HEK293T (cell line): ENCODE measurements at regions not wholly inside any gene's neighbourhood (a gene's known extent, or its start where the extent isn't known, plus 50 kb on each side); places are given as distances from the start of the nearest gene placed in this dataset.

Source experiments
- CTCF ChIA-PET: fragments of 350-600 bp; formaldehyde crosslinking; extraction: SDS; loops from one replicate; lab custom pipeline; 2021; ENCODE audit warnings: antibody characterized with exemption, inconsistent platforms; lab: Yijun Ruan, JAX
- POLR2A ChIA-PET: fragments of 350-600 bp; formaldehyde crosslinking; extraction: SDS; loops from one replicate; lab custom pipeline; 2020; ENCODE audit warnings: antibody characterized with exemption, inconsistent platforms; lab: Yijun Ruan, JAX
- DNase-seq: peaks from one replicate; pipeline ENCODE4 v3.0.0; 2012; ENCODE audit warnings: mixed read lengths; ENCODE audit errors: extremely low spot score
- ARNT ChIP-seq: fragments of 450-650 bp; IDR thresholded peaks from 2 replicates; pipeline ENCODE4 v1.6.1; 2017; ENCODE audit warnings: mild to moderate bottlenecking
- BHLHE40 ChIP-seq: fragments of 450-650 bp; IDR thresholded peaks from 2 replicates; pipeline ENCODE4 v1.6.1; 2016; ENCODE audit warnings: mild to moderate bottlenecking, moderate library complexity, borderline replicate concordance
- CTBP1 ChIP-seq: fragments of 450-650 bp; IDR thresholded peaks from 2 replicates; pipeline ENCODE4 v1.6.1; 2016; ENCODE audit warnings: borderline replicate concordance
- ELF4 ChIP-seq: fragments of 450-650 bp; IDR thresholded peaks from 2 replicates; pipeline ENCODE4 v1.6.1; 2017; ENCODE audit warnings: antibody characterized with exemption
- FOXA1 ChIP-seq: fragments of 450-650 bp; IDR thresholded peaks from 2 replicates; pipeline ENCODE4 v1.6.1; 2016; ENCODE audit warnings: mild to moderate bottlenecking
- FOXK2 ChIP-seq: fragments of 450-650 bp; IDR thresholded peaks from 2 replicates; pipeline ENCODE4 v1.6.1; 2016; ENCODE audit warnings: mild to moderate bottlenecking
- FOXM1 ChIP-seq: fragments of 450-650 bp; IDR thresholded peaks from 2 replicates; pipeline ENCODE4 v1.6.1; 2017; ENCODE audit warnings: mild to moderate bottlenecking, borderline replicate concordance
- HDGF ChIP-seq: fragments of 450-650 bp; IDR thresholded peaks from 2 replicates; pipeline ENCODE4 v1.6.1; 2017; ENCODE audit warnings: antibody characterized with exemption, borderline replicate concordance
- L3MBTL2 ChIP-seq: fragments of 450-650 bp; conservative IDR thresholded peaks from 2 replicates; pipeline ENCODE4 v1.6.1; 2016; ENCODE audit warnings: mild to moderate bottlenecking
- LEF1 ChIP-seq: fragments of 450-650 bp; IDR thresholded peaks from 2 replicates; pipeline ENCODE4 v1.6.1; 2017; ENCODE audit warnings: mild to moderate bottlenecking, borderline replicate concordance
- NFRKB ChIP-seq: fragments of 450-650 bp; IDR thresholded peaks from 2 replicates; pipeline ENCODE4 v1.6.1; 2016; ENCODE audit warnings: mild to moderate bottlenecking, moderate library complexity
- PKNOX1 ChIP-seq: fragments of 450-650 bp; IDR thresholded peaks from 2 replicates; pipeline ENCODE4 v1.6.1; 2016
- SP1 ChIP-seq: fragments of 450-650 bp; IDR thresholded peaks from 2 replicates; pipeline ENCODE4 v1.6.1; 2017
- SUZ12 ChIP-seq: fragments of 450-650 bp; IDR thresholded peaks from 2 replicates; pipeline ENCODE4 v1.6.1; 2016; ENCODE audit warnings: mild to moderate bottlenecking
- TARDBP ChIP-seq: fragments of 450-650 bp; IDR thresholded peaks from 2 replicates; pipeline ENCODE4 v1.6.1; 2016
- ZNF384 ChIP-seq: fragments of 450-650 bp; IDR thresholded peaks from 2 replicates; pipeline ENCODE4 v1.6.1; 2016

- DNase-seq, result no peak
- ChIA-PET POLR2A (no interaction called here), CTCF (no interaction called here)
- no peak for TF ChIP-seq LEF1
- TF ChIP-seq FOXK2, result no peak
- no peak for TF ChIP-seq NFRKB
- no peak for TF ChIP-seq ARNT
- no peak for TF ChIP-seq PKNOX1
- no peak for TF ChIP-seq FOXM1
- TF ChIP-seq FOXA1, result no peak
- no peak for TF ChIP-seq TARDBP
- TF ChIP-seq HDGF, result no peak
- TF ChIP-seq ZNF384, result no peak
- no peak for TF ChIP-seq SP1
- no peak for TF ChIP-seq SUZ12
- no peak for TF ChIP-seq BHLHE40
Measured at GRCh38 chrX:149157976-149158375, 347.1 kb downstream of the IDS start.

- TF ChIP-seq FOXK2 (no peak), NFRKB (no peak), ZNF384 (no peak), FOXA1 (no peak), SUZ12 (no peak), HDGF (no peak), LEF1 (no peak), TARDBP (no peak), FOXM1 (no peak), L3MBTL2 (no peak), BHLHE40 (no peak), PKNOX1 (no peak), ELF4 (no peak), CTBP1 (no peak), SP1 (no peak), ARNT (no peak)
- DNase-seq, result no peak
- POLR2A ChIA-PET, result no interaction called here
- CTCF ChIA-PET, result no interaction called here
Measured at GRCh38 chrX:149152941-149153340, 352.2 kb downstream of the IDS start.

GRCh38 chrX:149151805-149152757 is 353.0 kb downstream of the IDS start:
- POLR2A ChIA-PET, result no interaction called here
- DNase-seq, result no peak
- CTCF ChIA-PET, result no interaction called here
- no peak for TF ChIP-seq ZNF384
- no peak for TF ChIP-seq SP1
- TF ChIP-seq ELF4, result no peak
- TF ChIP-seq FOXM1, result no peak
- TF ChIP-seq SUZ12, result no peak
- no peak for TF ChIP-seq FOXK2
- no peak for TF ChIP-seq L3MBTL2
- no peak for TF ChIP-seq FOXA1
- TF ChIP-seq TARDBP, result no peak
- TF ChIP-seq LEF1, result no peak
- TF ChIP-seq PKNOX1, result no peak
- no peak for TF ChIP-seq HDGF
- TF ChIP-seq ARNT, result no peak
- TF ChIP-seq BHLHE40, result no peak
- TF ChIP-seq CTBP1, result no peak
- no peak for TF ChIP-seq NFRKB

- TF ChIP-seq CTBP1 (peak; percentile 84), FOXK2 (no peak), ELF4 (no peak), FOXM1 (no peak), PKNOX1 (peak; percentile 84), SP1 (no peak)
- peak; percentile 32 for DNase-seq
- CTCF ChIA-PET, result no interaction called here
- POLR2A ChIA-PET, result no interaction called here
Measured at GRCh38 chrX:149145845-149146285, 359.2 kb downstream of the IDS start.

- TF ChIP-seq HDGF (no peak), ARNT (no peak), FOXA1 (no peak), ELF4 (no peak), ZNF384 (no peak), PKNOX1 (no peak), NFRKB (no peak), BHLHE40 (no peak), L3MBTL2 (no peak), TARDBP (no peak), LEF1 (no peak), FOXM1 (no peak), SUZ12 (no peak), FOXK2 (no peak), CTBP1 (no peak), SP1 (no peak)
- ChIA-PET POLR2A (no interaction called here), CTCF (no interaction called here)
- no peak for DNase-seq
Measured at GRCh38 chrX:149131774-149132173, 373.3 kb downstream of the IDS start.
